HG02759 (cell line): ENCODE measurements at regions not wholly inside any gene's neighbourhood (a gene's known extent, or its start where the extent isn't known, plus 50 kb on each side); places are given as distances from the start of the nearest gene placed in this dataset.

Experiments
- ATAC-seq: cut with Tn5 transposase; IDR thresholded peaks from one replicate; pipeline ENCODE4 v1.9.1; 2021; ENCODE audit warnings: mild to moderate bottlenecking, moderate library complexity; ENCODE audit not compliant: unreplicated experiment

DNA sequence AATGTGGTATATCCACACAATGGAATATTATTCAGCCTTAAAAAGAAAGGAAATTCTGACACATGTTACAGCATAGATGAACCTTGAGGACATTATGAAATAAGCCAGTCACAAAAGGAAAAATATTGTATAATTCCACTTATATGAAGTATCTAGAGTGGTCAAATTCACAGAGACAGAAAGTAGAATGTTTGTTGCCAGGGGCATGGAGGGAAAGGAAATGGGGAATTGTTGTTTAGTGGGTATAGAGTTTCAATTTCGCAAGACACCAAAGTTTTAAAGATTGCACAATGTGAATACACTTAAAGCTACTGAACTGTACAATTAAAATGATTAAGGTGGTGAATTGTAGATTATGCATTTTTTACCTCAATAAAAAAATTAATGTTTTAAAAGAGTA, 92.9 kb downstream of the TXNL1 start:
- no peak for ATAC-seq

DNA sequence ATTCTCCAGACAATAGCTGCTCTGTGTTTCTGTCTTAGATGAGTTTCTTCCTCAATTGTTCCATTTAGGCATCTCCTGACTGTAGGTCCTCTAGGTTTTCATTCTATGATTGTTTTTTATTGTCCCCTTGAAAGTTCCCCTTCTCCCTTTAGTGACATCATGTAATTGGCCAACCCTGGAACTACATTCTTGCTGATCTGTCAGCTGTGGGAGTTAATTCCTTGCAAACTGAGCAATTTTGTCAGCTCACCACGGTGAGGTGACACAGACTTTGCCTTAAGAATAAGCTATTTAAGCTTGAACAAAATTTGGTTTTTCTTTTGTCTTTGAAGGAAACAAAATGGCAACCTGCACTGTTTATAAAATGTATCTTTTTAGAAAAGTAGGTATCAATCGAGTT, 95.9 kb downstream of the TXNL1 start:
- ATAC-seq, result no peak

DNA sequence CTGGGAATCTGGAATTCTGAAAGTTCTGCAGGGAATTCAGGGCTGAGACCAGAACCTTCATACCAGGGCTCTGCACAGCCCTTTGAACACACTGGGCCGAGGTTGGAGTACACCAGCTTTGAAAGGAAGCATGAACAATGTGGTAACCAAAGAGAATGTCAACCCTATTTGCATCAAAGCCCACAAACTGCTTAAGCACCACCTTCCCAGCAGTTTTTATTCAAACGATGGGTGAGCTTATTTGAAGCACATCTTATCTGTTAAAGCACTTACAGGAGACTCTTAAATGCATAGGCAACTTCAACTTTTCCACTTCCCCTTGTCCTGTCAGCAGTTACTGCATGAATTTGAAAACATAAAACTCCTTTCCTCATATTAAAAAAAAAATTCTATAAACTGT, 96.6 kb downstream of the TXNL1 start:
- ATAC-seq, result no peak

DNA sequence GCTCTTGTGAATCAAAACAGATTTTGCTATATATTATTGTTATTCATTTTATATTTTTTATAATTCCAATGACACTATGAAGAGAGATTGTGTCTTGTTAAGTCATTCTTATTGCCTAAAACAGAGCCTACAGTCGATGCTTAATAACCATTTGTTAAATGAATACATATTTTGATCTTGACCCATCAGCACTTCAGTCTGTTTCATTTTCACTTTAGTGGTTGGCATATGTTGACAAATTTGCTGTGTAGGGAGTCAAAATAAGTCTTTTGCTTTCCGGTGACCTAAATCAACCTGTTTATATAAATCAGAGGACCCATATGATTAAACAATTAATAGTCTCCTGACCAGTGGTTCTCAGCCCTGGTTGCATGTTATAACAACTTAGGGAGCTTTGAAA, 97.1 kb downstream of the TXNL1 start:
- no peak for ATAC-seq

DNA sequence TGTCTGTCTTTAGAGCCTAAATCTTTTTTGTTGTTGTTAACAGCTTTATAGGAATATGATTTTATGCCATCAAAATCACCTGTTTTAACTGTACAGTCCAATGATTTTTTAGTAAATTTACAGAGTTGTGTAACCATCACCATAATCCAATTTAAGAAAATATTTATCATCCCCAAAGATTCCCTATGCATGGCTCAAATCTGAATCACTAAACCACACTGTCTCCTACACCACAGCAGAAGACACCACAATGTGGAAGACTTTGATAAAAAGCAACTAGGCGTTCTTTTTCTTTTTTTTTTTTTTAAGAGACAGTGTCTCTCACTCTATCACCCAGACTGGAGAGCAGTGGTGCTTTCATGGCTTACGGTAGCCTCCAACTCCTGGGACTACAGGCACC, 99.6 kb downstream of the TXNL1 start:
- no peak for ATAC-seq

DNA sequence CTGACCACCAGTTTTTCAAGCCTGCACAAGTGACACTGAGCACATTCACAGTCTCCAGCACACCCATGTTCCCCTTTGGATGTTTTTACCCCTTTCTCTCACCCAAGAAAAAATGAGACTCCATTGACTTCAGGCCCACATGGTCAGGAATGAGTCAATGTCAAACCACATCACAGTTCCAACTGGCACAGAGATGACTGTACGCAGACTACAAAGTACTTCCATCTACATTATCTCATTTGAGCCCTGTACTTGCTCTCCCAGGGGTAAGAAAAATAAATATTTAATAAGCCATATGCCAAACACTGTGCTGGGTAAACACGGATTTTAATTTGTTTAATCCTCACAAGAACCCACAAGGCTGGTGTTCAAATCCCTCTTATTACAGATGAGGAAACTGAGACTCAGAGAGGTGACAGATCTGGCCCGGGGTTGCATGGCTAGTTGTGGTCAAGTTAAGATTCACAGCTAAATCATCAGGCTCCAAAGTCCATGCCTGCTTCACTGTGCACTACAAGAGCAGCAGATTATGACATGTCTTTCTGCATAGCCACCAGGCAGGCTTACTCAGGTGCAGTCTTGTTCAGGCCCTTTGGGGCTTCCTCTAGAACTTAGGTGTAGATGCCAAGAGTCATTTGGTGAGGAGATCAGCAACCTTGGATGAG, 106.1 kb downstream of the TXNL1 start:
- ATAC-seq, result peak; percentile 90

DNA sequence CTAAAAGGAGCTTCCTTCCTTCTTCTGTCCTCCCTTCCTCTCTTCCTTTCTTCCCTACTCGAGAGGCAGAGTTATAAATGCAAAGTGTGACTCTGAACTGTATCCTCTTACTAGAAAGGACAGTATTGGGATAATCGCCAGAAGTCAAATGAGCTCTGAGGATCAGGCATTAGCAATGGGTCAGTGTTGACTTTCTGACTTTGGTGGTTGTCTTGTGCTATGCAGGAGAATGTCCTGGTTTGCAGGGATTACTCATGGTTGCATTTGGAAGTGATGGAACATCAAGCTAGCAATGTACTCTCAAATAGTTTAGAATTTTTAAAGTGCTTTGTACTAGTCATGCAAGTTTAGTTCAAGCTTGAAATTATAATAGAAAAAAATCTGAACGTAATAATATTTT, 115.6 kb downstream of the TXNL1 start:
- no peak for ATAC-seq

DNA sequence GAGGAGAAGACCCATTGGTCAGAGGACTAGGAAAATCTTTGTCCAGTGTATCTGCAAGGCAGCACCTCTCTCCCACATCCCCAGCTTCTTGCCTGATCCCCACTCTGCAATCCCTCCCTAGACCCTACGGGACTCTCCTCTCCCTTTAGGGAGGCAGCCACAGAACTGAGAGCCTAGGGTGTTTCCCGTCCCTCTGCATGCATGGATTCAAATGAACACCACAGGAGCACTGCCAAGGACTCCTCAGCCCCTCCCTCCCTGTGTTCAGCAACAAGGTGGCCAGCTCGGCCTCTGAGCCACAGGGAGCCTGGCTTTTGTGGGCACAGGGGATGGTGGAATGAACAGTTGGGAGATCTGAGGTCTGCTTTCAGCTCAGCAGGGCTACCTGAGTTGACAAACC, 117.1 kb downstream of the TXNL1 start:
- ATAC-seq, result no peak

DNA sequence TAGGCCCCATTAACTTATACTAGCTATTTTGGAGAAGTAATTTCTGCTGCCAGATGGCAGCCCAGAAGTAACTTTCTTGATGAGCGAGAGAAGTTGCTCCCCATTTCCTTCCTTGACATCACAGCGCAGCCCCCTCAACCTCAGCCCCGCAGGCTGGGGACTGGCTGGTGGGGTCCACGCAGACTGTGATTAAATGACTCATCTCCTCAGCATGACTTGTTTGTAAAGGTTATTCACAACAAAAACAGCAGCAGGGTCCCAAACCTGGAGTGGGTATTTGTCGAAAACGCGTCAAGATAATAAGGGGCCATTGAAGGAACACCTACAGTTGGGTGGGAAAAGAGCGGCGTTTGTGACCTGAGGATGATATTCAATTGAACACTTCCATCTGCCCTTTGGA, 120.6 kb downstream of the TXNL1 start:
- ATAC-seq, result no peak

DNA sequence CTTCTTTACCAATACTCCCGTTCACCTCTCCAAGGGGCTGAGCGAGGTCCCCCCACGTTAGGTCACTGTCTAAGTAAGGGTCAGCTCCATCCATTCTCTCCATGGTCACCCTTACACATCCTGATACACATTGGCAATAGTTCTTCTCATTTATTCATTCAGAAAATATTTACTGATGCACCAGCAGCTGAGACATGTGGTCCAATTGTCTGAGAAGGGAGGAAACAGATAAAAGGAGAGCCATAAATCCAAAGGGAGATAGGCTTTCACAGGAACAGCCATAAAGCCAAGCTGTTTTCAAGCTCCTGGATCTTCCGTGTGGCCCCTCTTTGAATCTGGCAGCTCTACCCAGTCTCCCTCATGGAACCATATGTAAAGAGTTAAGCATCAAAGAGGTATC, 121.2 kb downstream of the TXNL1 start:
- no peak for ATAC-seq

DNA sequence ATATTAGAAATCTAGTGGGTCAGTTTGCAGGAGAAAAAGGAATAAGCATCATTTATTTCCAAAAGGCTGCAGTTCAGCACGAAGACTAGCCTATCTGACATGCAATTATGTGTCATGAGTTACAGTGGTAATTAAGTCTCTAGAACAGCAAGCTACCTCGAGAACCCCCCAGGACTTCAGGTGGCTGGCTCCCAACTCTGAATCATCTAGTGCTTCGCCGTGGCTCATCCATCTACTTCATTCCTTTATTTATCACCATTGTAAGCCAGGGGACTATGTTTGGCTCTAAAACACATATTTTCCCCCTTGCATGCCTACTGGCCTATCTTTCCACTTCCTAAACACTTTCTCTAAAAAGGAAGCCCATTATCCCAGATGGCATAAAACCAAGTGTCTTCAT, 121.6 kb downstream of the TXNL1 start:
- ATAC-seq, result no peak

DNA sequence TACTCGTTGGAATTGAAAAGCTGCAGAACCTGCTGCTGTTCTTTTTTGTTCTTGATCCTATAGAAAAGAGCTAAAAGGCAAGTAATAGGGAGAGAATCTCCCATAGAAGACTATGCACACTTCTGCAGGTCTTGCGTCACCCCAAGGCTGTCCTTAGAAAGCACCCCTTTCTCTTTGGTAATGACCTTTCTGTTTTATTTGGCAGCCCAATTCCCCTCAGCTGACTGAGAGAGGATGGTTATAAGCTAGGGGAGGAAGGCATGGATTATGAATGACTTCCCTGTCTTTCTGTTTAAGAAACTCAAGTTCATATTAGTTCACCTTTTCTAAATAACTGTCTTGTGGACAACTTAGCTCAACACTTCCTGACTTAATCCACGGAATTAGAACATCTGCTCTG, 122.9 kb downstream of the TXNL1 start:
- ATAC-seq, result no peak

DNA sequence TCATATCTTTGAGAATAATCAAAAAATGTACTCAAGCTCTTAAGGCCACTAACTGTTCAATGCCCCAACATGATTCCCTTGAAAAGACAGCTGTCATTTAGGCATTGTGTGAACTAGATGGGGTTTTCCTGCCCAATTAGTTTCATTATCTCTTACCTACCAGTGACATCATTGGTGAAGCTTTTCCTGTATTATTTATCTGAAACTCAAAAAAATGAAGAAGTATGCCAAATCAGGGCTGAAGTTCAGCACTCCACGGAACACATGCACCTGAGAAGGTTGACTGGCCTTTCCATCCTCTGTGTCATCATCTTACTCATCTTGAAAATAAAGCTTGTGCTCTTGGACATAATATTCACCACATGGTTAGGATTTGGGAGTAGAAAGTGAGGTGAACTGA, 126.4 kb downstream of the TXNL1 start:
- peak; percentile 62 for ATAC-seq

DNA sequence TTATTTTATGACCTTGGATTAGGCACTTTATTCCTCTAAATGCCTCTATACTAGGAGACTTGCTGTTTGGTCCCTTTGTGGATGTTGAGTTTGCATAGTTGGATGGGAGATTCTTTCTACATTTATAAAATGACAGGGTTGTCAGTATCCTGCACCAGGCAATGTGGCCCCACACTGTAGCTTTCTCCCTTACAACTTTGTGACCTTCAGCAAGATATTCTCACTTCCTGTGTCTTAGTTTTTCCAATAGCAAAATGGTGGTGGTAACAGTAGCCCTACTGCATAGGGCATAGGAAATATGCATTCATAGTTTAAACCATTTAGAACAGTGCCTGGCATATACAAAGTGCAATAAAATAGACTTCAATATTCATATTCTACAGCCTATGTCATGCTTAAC, 128.3 kb downstream of the TXNL1 start:
- no peak for ATAC-seq

DNA sequence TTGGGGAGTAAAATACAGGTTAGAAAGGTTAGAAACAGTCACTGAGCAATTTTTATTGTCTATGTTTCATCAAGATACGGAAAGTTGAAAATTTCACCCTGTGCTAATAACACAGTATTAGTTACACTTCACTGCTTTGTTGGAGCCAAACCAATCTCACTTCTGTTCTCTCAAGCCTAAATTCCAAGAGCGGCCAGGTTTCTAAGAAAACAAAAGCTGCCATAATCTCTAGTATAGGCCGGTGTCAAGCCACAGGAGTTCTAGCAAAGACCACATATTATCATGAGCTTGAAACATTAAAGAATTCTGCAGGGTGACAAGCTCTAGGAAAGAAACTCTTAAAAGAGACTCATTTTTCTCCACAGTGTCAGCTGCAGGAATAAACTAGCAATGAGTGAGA, 128.7 kb downstream of the TXNL1 start:
- ATAC-seq, result no peak

DNA sequence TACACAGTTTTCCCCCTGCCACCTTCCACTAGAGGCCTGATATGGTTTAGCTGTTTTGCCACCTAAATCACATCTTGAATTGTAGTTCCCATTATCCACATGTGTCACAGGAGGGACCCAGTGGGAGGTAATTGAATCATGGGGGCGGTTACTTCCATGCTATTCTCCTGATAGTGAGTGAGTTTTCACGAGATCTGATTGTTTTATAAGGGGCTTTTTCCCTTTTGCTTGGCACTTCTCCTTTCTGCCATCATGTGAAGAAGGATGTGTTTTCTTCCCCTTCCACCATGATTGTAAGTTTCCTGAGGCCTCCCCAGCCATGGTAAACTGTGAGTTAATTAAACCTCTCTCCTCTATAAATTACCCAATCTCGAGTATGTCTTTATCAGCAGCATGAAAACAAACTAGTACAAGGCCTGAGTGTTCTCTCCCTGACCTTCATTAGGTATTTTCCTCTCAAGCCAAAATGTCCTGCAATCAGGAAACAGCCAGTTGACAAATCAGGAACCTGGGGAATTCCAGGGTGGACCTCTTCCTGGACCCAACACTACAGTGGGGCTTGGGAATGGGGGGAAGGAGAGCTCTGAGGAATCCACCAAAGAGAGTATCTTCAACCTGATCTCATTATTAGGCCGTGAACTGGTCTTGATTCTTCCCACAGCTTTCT, 129.9 kb downstream of the TXNL1 start:
- no peak for ATAC-seq

DNA sequence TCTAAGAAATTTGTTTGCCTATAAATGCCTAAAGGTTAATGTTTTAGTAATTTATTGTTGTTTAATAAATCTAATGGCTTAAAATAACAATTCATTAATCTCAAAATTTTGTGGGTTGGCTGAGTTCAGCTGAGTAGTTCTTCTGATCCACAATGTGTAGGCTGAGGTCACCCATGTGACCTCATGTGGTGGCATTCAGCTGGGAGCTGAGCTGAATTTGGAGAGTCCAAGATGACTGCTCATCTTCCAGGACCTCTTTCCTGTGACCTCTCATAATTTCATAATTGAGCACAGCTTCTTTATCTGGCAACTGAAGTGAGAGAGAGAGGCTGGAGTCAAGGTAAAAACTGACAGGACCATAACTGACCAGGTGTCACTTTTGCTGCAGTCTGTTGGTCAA, 132.4 kb downstream of the TXNL1 start:
- no peak for ATAC-seq

DNA sequence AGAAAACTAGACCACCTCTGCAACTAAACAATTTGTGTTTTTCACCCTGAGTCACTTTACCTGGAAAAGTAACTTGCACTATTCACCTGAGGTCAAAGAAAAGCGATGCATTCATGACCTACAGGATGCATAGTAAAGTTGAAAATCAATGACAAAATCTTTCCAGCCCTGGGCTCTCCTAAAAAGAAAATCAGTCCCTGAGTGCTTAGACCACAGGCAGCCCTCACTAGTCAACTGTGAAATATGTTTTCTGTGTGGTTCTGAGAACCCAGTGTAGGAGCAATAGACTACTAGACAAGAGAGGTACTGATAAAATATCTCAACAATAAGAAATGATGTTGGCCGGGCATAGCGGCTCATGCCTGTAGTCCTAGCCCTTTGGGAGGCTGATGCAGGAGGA, 133.1 kb downstream of the TXNL1 start:
- ATAC-seq, result no peak

DNA sequence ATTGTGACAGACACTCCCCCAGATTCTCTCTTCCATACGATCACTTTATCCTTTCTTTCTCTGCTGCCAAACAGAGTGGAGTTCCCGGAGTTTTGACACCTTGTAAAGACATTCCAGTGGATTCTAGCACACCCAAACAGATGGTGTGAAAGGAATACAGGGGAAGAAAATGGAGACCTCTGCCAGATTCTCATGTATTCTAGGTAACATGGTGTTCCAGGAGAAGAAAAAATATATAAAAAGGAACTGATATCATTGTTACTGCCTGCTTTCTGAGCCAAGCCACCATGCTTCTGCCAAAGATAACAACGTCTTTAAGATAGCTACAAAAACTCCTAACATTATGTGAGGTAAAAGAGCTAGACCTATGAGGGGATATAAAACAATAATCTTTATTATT, 136.5 kb downstream of the TXNL1 start:
- ATAC-seq, result no peak

DNA sequence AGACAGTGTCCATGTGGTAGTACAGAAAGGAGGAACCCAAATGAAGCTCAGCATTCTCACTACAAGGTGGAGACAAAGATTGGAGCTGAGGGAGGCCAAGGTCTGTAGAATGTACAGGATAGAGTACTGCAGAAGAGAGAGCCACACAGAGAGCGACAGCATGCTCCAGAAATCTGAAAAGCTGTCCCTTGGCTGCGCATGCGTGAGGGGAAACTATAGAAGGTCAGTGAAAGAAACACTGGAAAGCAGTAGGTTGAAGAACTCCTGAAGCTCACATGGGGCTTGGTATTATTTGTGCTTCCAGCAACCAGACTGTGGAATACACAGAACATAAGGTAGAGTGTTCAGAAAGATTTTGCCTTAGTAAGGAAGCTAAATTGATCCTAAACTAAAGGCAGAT, 142.5 kb downstream of the TXNL1 start:
- no peak for ATAC-seq

DNA sequence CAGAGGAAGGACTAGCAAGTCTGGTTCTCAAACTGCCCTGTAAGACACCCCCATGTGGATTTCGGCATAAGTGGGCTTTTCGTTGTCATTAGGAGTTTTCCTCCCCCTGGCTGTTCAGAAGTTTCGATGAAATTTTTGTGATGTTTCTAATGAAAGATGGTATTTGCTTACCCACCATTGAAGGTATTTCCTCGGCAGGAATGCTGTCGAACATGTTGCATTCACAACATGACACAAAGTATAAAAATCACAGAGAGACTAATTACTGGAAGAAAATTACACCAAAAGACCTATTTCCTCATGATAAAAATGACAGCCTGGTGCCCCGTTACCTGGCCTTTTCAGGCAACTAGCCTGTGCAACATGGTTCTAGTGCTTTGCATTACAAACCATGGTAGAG, 144.9 kb downstream of the TXNL1 start:
- no peak for ATAC-seq

DNA sequence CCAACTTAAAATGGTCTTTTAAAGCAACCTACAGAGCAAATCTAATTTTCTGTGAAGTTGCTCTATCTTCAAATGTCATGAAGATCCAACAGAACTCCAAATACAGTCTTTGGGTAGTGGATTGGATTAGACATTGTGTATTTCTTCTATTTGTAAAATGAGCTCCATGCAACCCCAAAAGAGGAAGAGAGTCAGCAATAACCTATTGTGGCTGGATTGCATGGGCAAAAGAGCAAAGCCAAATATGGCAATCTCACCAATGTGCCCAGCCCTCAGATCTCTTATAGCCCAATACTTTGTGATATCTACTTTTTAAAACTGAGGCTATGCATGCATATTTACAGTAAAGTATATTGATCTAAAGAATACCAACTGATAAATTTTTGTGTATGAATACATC, 146.3 kb downstream of the TXNL1 start:
- no peak for ATAC-seq

DNA sequence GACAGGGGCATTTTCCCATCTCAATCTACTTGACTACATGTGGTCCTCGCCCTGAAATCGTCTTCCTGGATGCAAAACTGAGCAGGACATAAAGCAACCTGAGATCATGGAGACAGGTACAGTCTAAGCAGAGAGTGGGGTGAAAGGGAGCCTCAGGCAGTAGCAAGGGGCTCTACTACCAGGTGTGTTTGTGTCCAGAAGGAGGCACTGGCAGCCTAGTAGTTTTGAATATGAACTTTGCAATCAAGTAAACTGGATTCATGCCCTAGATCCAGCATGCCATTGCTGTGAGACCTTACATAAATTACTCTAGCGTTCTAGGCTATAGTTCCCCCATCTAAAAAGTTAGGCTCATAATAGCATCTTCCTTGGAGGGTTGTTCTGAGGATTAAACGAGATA, 147.4 kb downstream of the TXNL1 start:
- ATAC-seq, result no peak
